CD14-positive monocyte (primary cell): ENCODE measurements at regions not wholly inside any gene's neighbourhood (a gene's known extent, or its start where the extent isn't known, plus 50 kb on each side); places are given as distances from the start of the nearest gene placed in this dataset.

Source experiments
- DNase-seq, 3 donors: peaks; one replicate each; pipeline ENCODE4 v3.0.0-alpha.2; 2011 to 2022
- H2AFZ ChIP-seq: 2 replicates; pipeline ENCODE4 v1.6.0; 2012; ENCODE audit warnings: mild to moderate bottlenecking, low read depth, low read length, inconsistent platforms; ENCODE audit not compliant: insufficient read depth, poor library complexity, severe bottlenecking
- H3K27ac ChIP-seq, 2 donors: 1 replicate in 1 of 2; 2 replicates in 1 of 2; pipeline ENCODE4 v1.5.1; 2012 to 2013; ENCODE audit warnings: low read length in 2 of 2, control low read depth in 1 of 2, inconsistent platforms in 1 of 2, low read depth in 1 of 2, mild to moderate bottlenecking in 1 of 2
- H3K27me3 ChIP-seq, 2 donors: one replicate each; pipeline versions ENCODE4 v1.6.0 to v1.6.1; 2011 to 2013; ENCODE audit warnings: low read length in 2 of 2; ENCODE audit not compliant: control insufficient read depth in 2 of 2, insufficient read depth in 2 of 2
- H3K36me3 ChIP-seq, 2 donors: replicated peaks in 1 of 2; 1 replicate in 1 of 2; 2 replicates in 1 of 2; pipeline versions ENCODE4 v1.5.1 to v1.6.1; 2012 to 2013; ENCODE audit warnings: low read length in 2 of 2, control low read depth in 1 of 2, inconsistent platforms in 1 of 2, mild to moderate bottlenecking in 1 of 2; ENCODE audit not compliant: insufficient read depth in 2 of 2, control insufficient read depth in 1 of 2
- H3K4me1 ChIP-seq, 2 donors: 1 replicate in 1 of 2; 2 replicates in 1 of 2; pipeline versions ENCODE4 v1.5.1 to v1.6.1; 2012 to 2013; ENCODE audit warnings: low read length in 2 of 2, control low read depth in 1 of 2, inconsistent platforms in 1 of 2, mild to moderate bottlenecking in 1 of 2, moderate library complexity in 1 of 2; ENCODE audit not compliant: insufficient read depth in 2 of 2, control insufficient read depth in 1 of 2
- H3K4me2 ChIP-seq: replicated peaks from 2 replicates; pipeline ENCODE3; 2012; ENCODE audit warnings: low read length, moderate library complexity, mild to moderate bottlenecking; ENCODE audit not compliant: poor library complexity, severe bottlenecking; ENCODE audit errors: extremely low read depth
- H3K4me3 ChIP-seq, 3 experiments: fragments of 200-600 bp in 1 of 3; sonication (generic) in 1 of 3; replicated peaks in 1 of 3; 1 replicate in 2 of 3; 2 replicates in 1 of 3; pipeline ENCODE4 v1.5.1; 2011 to 2013; ENCODE audit warnings: low read length in 3 of 3, mild to moderate bottlenecking in 3 of 3, control low read depth in 2 of 3, low read depth in 2 of 3, inconsistent platforms in 1 of 3, moderate library complexity in 1 of 3
- H3K79me2 ChIP-seq: 2 replicates; pipeline ENCODE4 v1.6.0; 2012; ENCODE audit warnings: mild to moderate bottlenecking, control low read depth, inconsistent platforms, low read length, moderate library complexity; ENCODE audit not compliant: insufficient read depth
- H3K9ac ChIP-seq: 2 replicates; pipeline ENCODE4 v1.6.0; 2017; ENCODE audit warnings: low read length, mild to moderate bottlenecking; ENCODE audit not compliant: insufficient read depth, poor library complexity, severe bottlenecking
- H3K9me3 ChIP-seq, 2 donors: replicated peaks in 1 of 2; 1 replicate in 1 of 2; 2 replicates in 1 of 2; pipeline versions ENCODE4 v1.5.1 to v1.6.1; 2012 to 2013; ENCODE audit warnings: low read length in 2 of 2, control low read depth in 1 of 2; ENCODE audit not compliant: control insufficient read depth in 1 of 2, insufficient read depth in 1 of 2
- H4K20me1 ChIP-seq: 2 replicates; pipeline ENCODE4 v1.6.0; 2012; ENCODE audit warnings: mild to moderate bottlenecking, low read length, control low read depth, moderate library complexity; ENCODE audit not compliant: insufficient read depth
- H3K27ac Mint-ChIP-seq, 7 donors: one replicate each; pipeline ENCODE4 v1.8.0; 2020; ENCODE audit warnings: mild to moderate bottlenecking in 7 of 7, mixed read lengths in 7 of 7, moderate library complexity in 6 of 7, inconsistent platforms in 2 of 7
- H3K27me3 Mint-ChIP-seq, 3 donors: one replicate each; pipeline ENCODE4 v1.8.0; 2021 to 2022; ENCODE audit warnings: low read depth in 3 of 3, mild to moderate bottlenecking in 3 of 3, mixed read lengths in 3 of 3, moderate library complexity in 3 of 3, inconsistent platforms in 1 of 3
- H3K36me3 Mint-ChIP-seq, 2 donors: one replicate each; pipeline ENCODE4 v1.8.0; 2020; ENCODE audit warnings: mixed read lengths in 2 of 2, inconsistent platforms in 1 of 2, mild to moderate bottlenecking in 1 of 2
- H3K4me1 Mint-ChIP-seq: one replicate; pipeline ENCODE4 v1.8.0; 2020; ENCODE audit warnings: mild to moderate bottlenecking, mixed read lengths
- H3K4me3 Mint-ChIP-seq, 2 donors: one replicate each; pipeline ENCODE4 v1.8.0; 2020; ENCODE audit warnings: mild to moderate bottlenecking in 2 of 2, mixed read lengths in 2 of 2, moderate library complexity in 1 of 2
- H3K9me3 Mint-ChIP-seq, 7 donors: one replicate each; pipeline ENCODE4 v1.8.0; 2020 to 2022; ENCODE audit warnings: mixed read lengths in 7 of 7, mild to moderate bottlenecking in 6 of 7, moderate library complexity in 6 of 7, inconsistent platforms in 2 of 7
- WGBS: methylation state at CpG from one replicate; pipeline ENCODE4 v1.1.5; 2013; ENCODE audit warnings: missing lambda C conversion rate; ENCODE audit not compliant: insufficient coverage; 5-methylcytosine and 5-hydroxymethylcytosine counted together
- intact Hi-C, 2 donors: fragments of 100-400 bp; cut with micrococcal nuclease; formaldehyde crosslinking; loops; one replicate each; pipeline versions ENCODE4 v1.15.0 to v1.15.1; 2023
- TF ChIP-seq, protein P1 (sequence below): fragments of 200-600 bp; IDR thresholded peaks from one replicate; pipeline ENCODE4 v1.8.0; 2022; ENCODE audit warnings: antibody characterized with exemption, mild to moderate bottlenecking

DNA sequence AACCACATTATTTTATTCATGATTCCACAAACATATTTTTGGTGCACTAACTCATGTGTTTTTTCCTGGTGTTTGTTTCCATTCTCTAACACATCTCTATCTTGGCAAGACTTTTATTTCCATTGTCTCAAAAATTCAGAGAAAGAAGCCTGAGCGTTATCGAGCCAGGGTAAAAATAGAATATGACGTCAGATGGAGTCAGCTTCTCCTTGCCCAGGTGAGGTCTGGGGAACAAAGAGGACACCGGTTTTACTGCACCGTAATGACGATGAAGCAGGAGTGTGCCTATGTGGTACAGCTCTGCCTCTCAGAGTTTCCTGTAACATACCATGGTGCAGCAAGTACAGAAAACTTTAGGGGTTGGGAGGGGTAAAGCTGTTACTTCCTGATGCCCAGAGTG is 661.6 kb downstream of the PLCL1 start:
- 98% methylated on average over 6 of the region's 6 CpGs for WGBS
- H3K27me3 Mint-ChIP-seq, result peaks cover 0 to 1% (median 0%) of the 10 kb centered on the region in 3 donors
- H3K9me3 Mint-ChIP-seq, result peaks cover 0 to 12% (median 3%) of the 10 kb centered on the region in 7 donors

GRCh38 chr2:198456418-198456817 is 652.0 kb downstream of the PLCL1 start:
- H3K4me1 Mint-ChIP-seq, result no peaks in the 10 kb centered on the region
- Histone ChIP-seq H3K36me3 (no peaks in the 10 kb centered on the region), H3K4me3 (no peak overlapping the region), H3K27me3 (no peaks in the 10 kb centered on the region), H3K4me2 (no peak overlapping the region), H3K79me2 (no peaks in the 10 kb centered on the region), H2AFZ (no peak overlapping the region), H3K9me3 (no peaks in the 10 kb centered on the region), H4K20me1 (no peaks in the 10 kb centered on the region), H3K9ac (no peak overlapping the region), H3K27ac (no peak overlapping the region), H3K4me1 (no peaks in the 10 kb centered on the region)
- TF ChIP-seq, protein P1, sequence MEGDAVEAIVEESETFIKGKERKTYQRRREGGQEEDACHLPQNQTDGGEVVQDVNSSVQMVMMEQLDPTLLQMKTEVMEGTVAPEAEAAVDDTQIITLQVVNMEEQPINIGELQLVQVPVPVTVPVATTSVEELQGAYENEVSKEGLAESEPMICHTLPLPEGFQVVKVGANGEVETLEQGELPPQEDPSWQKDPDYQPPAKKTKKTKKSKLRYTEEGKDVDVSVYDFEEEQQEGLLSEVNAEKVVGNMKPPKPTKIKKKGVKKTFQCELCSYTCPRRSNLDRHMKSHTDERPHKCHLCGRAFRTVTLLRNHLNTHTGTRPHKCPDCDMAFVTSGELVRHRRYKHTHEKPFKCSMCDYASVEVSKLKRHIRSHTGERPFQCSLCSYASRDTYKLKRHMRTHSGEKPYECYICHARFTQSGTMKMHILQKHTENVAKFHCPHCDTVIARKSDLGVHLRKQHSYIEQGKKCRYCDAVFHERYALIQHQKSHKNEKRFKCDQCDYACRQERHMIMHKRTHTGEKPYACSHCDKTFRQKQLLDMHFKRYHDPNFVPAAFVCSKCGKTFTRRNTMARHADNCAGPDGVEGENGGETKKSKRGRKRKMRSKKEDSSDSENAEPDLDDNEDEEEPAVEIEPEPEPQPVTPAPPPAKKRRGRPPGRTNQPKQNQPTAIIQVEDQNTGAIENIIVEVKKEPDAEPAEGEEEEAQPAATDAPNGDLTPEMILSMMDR, result no peak
- no peaks in the 10 kb centered on the region for H3K36me3 Mint-ChIP-seq
- no CpG with 5 or more reads among the region's 2 CpGs for WGBS
- H3K27me3 Mint-ChIP-seq, result peaks cover 0 to 3% (median 0%) of the 10 kb centered on the region in 3 donors
- no peak overlapping the region for H3K27ac Mint-ChIP-seq
- peaks cover 0 to 5% (median 0%) of the 10 kb centered on the region in 7 donors for H3K9me3 Mint-ChIP-seq
- intact Hi-C loops, result no loop called here
- no peak overlapping the region for H3K4me3 Mint-ChIP-seq
- no peak for DNase-seq

More for the DNA sequence above, 661.6 kb downstream of the PLCL1 start:
- Histone ChIP-seq H3K79me2 (no peaks in the 10 kb centered on the region), H3K4me2 (no peak overlapping the region), H3K4me1 (no peaks in the 10 kb centered on the region), H3K36me3 (no peaks in the 10 kb centered on the region), H3K9me3 (no peaks in the 10 kb centered on the region), H3K27ac (no peak overlapping the region), H4K20me1 (no peaks in the 10 kb centered on the region), H3K9ac (no peak overlapping the region), H3K27me3 (no peaks in the 10 kb centered on the region), H2AFZ (no peak overlapping the region), H3K4me3 (no peak overlapping the region)
- DNase-seq, result no peak
- no peaks in the 10 kb centered on the region for H3K36me3 Mint-ChIP-seq
- H3K4me1 Mint-ChIP-seq, result no peaks in the 10 kb centered on the region
- intact Hi-C loops, result no loop called here
- H3K27ac Mint-ChIP-seq, result no peak overlapping the region
- no peak overlapping the region for H3K4me3 Mint-ChIP-seq
- TF ChIP-seq, protein P1, result no peak
